ENCODE measurements at regions not wholly inside any gene's neighbourhood (a gene's known extent, or its start where the extent isn't known, plus 50 kb on each side); places are given as distances from the start of the nearest gene placed in this dataset.

DNA sequence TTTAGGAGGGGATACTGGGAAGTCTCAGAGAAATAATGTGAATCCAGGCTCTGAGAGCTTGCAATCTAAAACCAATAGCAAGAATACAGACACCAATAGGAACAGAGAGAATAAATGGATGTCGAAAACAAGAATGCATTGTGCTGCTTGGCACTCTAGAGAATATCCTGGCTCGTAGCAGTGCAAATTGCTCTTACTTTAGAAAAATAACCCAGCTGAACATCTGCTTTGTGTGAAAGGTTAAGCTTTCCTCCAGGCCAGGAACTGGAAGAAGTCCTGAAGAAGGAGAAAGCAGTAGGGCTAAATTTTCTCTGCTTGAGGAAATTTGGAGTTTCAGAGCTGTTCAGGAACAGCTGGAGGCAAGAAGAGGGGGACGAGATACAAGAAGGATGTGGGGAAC, 382.3 kb downstream of the HHIPL2 start:
- no peak for DNase-seq

DNA sequence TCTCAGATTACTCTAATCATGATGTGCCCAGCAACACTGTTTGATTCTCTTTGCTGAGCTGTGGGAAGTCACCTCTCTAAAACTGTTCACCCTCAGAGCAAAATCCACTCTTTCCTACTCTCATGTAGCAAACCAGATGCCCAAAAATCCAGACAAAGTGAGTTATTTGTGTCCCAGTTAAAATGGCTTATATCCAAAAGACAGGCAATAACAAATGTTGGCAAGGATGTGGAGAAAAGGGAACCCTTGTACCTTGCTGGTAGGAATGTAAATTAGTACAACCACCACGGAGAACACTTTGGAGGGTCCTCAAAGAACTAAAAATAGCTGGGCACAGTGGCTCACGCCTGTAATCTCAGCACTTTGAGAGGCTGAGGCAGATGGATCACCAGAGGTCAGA, 384.0 kb downstream of the HHIPL2 start:
- DNase-seq, result no peak

DNA sequence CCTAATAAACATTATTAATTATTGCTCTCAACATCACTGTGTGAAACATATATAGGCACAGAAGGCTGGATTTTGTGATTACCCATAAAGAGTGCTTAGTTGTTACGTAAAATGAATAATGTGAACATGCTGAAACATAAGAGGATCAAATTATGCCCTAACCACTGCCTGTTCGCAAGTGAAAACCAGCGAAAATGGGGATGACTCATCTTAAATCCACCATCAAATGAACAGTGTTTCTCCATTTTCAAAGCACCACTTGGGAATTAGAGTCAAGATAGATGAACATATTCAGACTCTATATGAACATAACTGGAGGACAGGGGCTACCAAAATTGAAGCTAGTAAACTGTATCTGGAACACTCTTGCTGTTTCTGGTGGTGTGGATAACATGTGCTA, 386.2 kb downstream of the HHIPL2 start:
- DNase-seq, result no peak

DNA sequence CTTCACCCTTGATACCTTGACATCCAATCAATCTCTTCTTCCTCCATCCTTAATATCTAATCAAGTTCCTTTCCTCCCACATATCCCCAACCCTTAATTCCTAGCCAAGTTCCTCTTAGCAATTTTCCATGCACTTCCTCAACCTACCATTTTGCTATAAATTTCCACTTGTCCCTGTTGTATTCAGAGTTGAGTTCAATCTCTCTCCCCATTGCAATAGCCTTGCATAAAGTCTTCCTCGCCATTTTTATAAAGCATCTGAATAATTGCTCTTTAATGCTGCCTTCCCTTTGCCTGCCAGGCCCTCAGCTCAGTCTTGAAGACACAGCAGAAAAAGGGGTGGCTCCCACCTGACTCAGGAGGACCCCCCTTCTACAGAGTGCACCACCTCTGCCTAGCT, 390.3 kb downstream of the HHIPL2 start:
- DNase-seq, result no peak

DNA sequence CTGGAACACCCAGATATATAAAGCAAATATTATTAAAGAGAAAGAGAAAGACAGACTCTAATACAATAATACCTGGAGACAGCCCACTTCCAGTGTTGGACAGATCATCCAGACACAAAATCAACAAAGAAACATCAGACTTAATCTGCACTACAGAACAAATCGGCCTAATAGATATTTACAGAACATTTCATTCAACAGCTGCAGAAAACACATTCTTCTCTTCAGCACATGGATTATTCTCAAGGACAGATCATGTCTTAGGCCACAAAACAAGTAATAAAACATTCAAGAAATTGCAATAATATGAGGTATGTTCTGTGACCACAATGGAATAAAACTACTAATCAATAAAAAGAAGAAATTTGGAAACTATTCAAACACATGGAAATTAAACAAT, 398.3 kb upstream of the DUSP10 start:
- DNase-seq, result no peak

DNA sequence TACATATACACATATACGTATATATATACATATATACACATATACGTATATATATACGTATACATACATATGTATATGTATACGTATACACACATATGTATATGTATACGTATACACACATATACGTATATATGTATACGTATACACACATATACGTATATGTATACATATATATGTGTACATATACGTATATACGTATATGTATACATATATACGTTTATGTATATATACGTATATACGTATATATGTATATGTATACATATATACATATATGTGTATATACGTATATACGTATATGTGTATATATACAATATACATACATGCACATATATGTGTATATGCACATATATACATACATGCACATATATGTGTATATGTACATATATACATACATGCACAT, 396.2 kb upstream of the DUSP10 start:
- no peak for DNase-seq

DNA sequence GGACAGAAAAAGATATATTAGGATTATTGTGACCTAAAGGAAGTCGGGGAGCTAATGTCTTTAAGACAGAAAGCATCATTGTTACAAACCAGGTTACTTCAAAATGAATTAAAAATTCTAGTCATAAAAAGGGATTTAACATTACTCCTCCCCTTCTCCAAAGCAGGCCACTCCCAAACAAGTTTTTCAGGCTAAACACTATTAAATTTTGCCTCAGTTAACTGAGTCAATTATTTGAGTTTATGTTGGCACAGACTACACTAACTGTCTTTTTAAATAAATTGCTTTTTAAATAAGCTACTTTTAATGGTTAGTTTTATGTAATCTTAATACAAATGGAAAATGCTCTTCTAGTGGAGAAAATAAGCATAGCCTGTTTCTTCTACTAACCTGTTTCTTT, 395.0 kb upstream of the DUSP10 start:
- DNase-seq, result no peak

DNA sequence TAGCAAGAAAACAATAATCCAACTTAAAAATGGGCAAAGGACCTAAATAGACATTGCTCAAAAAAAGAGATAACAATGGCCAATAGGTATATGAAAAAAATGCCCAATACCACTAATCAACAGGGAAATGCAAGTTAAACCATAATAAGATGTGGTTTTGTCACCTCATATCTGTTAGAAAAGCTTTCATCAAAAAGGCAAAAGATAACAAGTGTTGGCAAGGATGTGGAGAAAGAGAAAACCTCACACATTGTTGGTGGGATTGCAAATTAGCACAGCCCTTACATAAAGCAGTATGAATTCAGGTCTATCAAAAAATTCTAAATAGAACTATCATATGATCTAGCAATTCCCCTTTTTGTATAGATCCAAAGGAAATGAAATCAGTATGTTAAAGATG, 387.2 kb upstream of the DUSP10 start:
- no peak for DNase-seq

DNA sequence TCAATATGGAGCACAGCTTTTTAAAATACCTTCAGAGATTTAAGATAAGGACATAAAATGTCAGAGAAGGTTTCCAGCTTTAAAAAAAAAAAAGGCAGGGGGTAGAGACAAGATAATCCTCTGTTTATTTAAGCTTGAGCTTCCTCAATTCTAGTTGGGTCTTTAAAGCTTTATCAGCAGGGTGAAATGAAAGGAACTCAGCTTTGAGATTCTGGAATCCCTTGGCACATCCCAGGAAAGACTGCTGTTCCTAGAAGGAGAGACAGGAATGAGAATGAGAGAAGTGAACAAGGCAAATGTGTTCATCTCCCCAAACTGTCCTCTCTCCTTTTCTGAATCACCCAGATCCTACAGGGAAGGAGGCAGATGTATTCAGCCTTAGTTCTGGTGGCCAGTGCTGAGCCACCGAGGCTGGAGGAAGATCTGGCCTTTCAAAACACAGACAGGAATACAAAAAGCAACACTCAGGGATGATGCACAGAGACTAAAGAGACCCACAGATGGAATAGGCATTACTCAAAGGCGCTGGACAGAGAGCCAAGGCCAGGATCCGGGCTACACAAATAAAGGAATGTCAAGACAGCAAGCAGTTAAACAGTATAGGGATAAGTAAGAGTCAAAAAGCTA, 385.8 kb upstream of the DUSP10 start:
- no peak for DNase-seq

DNA sequence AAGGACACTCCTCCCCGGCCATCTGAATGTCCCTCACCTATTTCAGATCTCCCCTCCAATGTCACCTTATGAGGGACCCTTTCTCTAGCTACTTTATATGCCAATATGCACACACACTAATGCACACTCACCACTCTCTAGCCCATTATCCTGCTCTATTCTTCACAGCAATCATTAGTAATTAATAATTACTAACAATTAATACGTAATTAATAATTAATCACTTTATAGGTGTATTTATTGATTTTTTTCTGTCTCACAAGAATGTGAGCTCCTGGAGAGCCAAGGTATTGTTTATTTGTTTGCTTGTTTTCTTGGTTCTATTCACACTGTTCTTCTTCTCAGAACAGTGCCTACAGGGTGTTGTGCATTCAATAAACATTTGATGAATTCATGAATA, 385.2 kb upstream of the DUSP10 start:
- no peak for DNase-seq

DNA sequence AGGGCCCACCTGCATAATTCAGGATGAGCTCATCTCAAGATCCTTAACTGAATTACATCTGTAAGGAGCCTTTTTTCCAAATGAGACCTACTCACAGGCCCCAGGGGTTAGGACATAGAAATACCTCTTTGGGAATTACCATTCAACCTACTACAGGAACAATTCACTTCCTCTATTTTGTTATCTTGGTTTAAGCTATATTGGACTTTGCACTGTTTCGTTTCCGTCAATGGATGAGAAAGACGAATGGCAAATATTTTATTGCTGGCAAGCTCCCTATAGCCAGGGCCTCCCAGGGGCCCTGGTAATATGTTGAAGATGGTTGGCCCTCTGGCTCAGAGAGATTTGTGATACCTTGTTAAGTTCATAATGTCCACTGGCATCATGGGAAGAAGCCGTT, 384.2 kb upstream of the DUSP10 start:
- no peak for DNase-seq

DNA sequence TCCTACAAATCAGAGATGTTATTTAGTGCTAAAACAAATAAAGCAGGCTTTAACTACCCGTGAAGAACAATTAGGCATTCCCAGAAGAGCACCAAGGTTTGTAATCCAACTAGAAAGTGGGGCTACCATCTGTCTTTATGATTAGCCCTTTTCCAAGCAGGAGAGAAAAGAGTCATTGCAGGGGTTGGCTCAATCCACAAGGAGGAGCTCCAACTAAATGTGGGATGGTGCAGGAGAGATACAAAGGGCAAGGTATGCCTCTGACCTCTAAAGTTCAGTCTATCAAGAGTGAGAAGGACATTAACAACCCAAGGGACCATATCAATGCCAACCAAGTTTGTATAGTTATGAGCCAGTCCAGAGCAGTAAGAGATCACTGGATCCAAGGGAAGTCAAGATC, 382.7 kb upstream of the DUSP10 start:
- DNase-seq, result no peak

DNA sequence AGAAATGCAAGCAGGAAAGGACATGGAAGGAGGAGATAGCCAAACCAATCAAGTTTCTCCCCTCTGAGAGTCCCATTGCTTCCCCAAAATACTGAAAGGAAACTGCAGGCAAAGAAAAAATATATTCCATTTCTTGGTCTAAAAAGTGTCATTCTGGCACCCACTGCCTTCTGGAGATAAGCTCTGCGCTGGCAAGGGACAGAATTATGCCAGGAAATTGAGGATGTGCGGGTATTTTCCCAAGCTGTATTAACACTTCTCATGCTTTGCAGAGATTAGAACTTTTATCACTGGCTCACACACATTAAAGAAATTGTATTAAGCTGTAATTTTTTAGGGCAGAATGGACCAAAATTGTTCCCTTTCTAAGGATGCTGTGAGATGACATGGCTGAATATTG, 381.2 kb upstream of the DUSP10 start:
- no peak for DNase-seq

DNA sequence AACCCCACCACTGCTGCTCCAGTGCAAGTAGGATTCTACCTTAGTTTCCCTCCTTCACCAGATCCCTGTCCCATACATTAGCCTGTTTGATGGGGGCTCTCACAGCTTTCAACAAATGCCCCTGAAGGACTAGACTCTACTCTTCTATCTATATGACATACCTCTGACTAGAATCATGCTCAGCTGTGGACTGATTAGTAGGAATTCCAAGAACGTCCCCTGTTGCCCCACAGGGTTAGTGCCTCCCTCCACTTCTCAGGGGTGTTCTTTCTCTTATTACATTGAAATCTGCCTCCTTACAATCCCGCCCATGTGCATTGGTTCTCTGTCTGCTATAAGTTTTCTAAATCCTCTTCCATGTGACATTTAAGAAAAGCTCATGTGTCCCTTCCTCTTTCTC, 375.9 kb upstream of the DUSP10 start:
- DNase-seq, result no peak

DNA sequence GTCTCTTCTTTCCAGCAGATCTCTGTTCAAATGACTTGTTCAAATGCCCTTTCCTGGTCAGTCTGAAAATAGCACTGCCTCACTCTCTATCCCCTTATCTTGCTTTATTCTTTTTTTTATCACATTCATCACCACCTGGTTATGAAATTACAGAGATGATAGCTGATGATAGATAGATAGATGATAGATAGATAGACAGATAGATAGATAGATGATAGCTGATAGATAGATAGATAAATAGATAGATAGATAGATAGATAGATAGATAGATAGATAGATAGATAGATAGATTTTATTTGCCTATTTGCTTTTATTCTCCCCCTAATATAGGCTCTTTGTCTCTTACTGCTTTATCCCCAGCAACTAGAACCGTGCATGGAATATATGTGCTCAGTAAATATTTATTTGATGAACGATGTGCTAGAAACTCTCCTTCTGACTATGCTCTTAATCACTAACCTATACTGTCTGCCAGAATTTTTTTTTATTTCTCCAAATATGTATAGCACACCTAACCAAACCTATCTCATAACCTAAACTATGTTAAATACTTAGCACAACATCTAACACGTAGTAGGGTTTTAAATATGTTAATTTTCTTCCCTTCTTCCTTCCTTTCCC, 372.8 kb upstream of the DUSP10 start:
- no peak for DNase-seq

DNA sequence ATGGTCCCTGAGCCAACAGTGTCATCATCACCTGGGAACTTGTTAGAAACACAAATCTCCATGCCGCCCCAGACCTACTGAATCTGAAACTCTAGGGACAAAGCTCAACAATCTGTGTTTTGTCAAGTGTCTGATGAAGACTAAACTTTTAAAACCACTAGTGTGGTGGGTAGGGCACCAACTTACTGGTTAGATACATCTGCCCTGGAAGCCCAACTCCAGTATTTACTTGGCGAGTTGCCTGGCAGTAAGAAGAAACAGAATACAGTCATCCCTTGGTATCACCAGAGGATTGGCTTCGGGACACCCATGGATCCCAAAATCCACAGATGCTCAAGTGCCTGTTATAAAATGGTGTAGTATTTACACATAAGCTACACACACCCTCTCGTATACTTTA, 367.9 kb upstream of the DUSP10 start:
- no peak for DNase-seq

DNA sequence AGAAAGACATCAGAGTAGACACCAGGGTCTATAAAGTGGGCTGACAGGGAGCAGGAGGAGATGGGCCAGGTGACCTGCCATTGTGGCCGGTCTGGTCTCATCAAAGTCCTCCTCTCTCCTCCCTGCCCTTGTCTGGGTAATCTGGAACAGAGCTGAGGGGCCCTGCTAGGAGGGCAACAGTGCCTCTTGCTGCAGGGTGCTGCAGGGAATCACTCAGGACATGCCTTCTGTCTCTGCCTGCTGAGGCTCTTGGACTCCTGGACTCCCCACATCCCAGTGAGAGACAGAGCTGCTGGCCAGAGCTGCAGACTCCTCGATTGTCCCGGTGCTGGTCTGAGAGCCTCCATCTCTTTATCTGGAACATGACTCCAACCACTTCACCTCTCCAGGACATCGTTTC, 366.1 kb upstream of the DUSP10 start:
- no peak for DNase-seq

DNA sequence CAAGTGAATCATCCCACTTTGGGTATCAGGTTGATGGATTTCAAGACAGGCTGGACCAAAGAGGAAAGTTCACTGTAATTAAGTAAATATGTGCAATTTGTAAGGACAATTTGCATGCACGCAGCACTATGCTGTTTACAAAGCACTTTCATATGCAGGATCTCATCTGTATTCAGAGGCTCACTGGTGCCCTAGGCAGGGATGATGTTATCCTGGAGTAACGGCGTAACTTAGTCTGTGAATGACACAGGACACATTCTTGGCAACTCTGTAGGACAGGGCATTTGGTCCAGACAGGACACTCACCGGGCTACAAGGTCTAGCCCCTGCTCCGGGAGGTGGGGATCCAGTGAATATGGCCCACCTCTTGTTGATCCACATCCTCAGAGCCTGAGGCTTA, 365.4 kb upstream of the DUSP10 start:
- no peak for DNase-seq

DNA sequence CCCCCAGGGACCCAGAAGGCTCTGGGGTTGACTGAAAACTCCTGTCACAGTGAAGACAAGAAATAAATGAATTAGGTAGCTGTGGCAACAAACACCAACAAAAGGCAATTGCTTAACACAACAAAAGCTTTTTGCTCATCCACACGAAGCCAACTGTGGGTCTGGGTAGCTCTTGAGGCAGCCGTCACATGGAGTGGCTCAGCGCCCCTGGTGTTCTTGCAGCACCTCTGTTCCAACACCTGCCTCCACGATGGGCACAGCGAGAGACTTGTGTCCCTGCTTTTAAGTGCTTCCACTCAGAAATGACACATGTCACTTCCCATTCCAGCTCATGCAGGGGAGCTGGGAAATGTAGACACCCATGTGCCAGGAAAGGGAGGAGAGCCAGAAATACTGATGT, 364.5 kb upstream of the DUSP10 start:
- no peak for DNase-seq

DNA sequence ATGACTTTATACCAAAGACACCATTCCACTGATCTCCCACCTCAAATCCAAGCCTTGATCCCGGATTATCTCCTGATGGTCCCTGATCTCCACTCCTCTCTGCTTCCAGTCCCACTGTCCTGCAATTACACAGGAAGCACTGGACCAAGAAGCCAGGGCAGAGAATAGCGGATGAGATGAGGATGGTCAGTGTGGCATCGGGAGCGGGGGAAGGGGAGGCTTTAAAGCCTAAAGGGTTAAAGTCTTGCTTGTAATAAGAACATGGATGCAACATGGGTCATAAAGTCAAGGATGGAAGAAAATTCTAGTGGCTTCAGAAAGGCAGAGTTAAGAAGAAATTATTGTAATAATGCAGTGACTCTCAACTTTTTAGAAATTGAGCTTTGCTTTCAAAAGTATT, 364.0 kb upstream of the DUSP10 start:
- DNase-seq, result no peak

DNA sequence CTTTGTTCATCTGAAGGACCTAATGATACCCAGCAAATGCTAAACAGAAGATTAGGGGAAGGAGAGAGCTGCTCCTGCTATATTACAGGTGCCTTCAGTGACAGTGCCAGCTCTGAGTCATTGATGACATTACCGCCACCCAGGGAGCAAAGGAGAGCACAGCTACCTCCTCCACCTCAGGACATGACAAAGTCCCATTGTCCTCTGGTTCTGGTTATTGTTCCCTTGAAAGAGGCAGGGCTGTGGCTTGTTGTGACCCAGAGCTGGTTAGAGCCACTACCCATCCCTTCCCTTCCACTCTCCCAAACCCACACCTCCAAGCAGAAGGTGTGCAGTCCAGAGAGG, 363.5 kb upstream of the DUSP10 start:
- no peak for DNase-seq

DNA sequence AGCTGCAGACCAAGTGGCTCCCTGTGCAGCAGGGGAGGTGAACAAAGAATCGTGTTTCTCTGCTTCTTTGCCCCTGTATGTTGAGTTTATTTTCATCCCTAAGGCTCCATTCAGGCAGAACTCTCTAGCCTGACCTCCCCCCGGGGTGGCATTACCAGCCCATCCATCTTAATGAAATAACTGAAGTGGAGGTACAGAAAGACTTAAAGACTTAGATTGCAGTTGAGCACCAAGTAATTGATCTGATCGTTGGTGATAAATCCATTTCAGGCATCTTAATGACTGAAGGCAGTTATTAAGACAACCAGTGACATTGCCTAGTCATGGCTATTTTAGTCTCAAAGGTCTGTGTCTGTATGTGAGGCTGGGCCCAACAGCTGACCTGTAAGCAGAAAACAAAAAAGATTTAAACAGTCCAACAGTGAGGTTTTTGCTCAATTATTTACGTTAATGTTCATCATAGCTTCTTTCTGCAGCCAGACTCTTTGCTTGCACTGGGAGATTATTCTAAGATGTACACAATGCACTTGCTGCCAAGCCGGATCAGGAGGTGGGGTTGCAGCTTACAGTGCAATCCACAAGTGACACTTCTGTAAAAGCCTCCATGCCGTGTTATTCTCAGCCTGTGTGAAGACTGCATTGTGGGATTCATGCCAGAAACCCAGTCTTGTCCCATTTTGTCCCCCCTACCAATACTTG, 363.0 kb upstream of the DUSP10 start:
- DNase-seq, result no peak

DNA sequence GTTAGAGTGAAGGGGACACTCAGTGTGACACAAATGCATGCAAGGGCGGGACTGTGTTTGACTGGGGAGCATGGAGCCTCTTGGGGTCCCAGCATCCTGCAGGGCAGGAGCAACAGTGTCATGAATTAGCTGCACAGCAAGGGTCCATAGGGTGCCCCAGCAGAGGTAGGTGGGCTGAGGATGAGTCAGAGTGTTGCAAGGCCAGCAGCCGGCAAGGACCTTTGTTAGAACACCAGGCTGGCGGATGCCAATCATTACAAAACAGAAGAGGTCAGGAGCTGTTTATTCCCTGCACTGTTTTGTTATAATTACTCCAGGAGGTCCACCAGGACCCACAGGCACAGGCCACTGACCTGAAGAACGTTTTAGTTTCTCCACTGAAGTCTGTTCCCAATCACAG, 362.2 kb upstream of the DUSP10 start:
- DNase-seq, result no peak

DNA sequence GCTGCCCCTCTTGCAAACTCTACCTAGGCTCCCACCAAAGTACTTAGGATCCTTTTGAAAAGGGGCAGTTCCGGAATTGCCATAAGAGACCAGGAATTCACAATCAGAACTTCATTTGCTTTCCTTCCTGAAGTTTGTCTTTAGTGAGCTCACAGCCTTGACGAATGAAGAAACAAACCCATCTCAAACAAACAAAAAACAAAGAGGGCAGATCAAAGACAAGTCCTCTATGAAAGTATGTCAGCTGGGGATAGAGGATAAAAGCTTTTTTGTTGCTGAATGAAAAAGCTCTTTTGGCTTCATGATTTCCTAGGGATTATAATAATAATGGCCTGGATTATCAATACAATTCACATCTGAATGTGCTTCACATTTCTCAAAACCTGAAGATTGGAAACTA, 357.9 kb upstream of the DUSP10 start:
- DNase-seq, result no peak

DNA sequence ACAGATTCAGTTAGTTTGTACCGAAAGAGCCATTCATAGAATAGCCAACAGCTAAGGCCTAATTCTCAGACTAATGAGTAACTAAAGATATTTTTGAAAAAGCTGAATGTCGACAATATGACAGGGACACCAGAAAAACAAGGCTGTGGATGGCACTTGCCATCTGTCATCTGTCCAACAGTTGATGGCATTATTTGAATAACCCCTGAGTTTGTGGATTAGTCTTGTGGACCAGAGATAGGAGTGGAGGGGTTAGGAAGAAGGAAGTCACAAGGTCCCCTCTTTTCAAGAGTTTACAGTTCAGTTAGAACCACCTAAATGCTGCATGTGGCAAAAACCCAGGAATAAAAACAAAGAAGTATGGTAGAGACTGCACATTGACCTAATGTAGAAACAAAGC, 356.5 kb upstream of the DUSP10 start:
- no peak for DNase-seq
